HepG2 (cell line): ENCODE measurements at regions not wholly inside any gene's neighbourhood (a gene's known extent, or its start where the extent isn't known, plus 50 kb on each side); places are given as distances from the start of the nearest gene placed in this dataset.

Experiments
- CEBPB ChIP-seq: IDR thresholded peaks from 2 replicates; pipeline ENCODE4 v1.6.1; 2011; ENCODE audit warnings: low read depth, low read length, improper control_type of control experiment, borderline replicate concordance
- CTCF ChIP-seq: sonication (generic); formaldehyde crosslinking; IDR thresholded peaks from 2 replicates; pipeline ENCODE4 v1.5.0; 2020; ENCODE audit warnings: mild to moderate bottlenecking, missing genetic modification reagents, moderate library complexity
- MIER2 ChIP-seq: IDR thresholded peaks from 2 replicates; pipeline ENCODE4 v1.6.1; 2016; ENCODE audit warnings: missing biosample characterization, missing genetic modification reagents
- MXD4 ChIP-seq: IDR thresholded peaks from 2 replicates; pipeline ENCODE4 v1.6.1; 2016; ENCODE audit warnings: mild to moderate bottlenecking, missing biosample characterization, missing genetic modification reagents
- MYC ChIP-seq: sonication (generic); formaldehyde crosslinking; IDR thresholded peaks from 2 replicates; pipeline ENCODE4 v1.9.0; 2021; ENCODE audit warnings: missing genetic modification reagents, borderline replicate concordance
- NR2F1 ChIP-seq, 2 experiments: fragments of 450-650 bp in 1 of 2; formaldehyde crosslinking in 1 of 2; IDR thresholded peaks; 2 replicates each; pipeline versions ENCODE4 v1.5.0 to v1.6.1; 2016 to 2020; ENCODE audit warnings: mild to moderate bottlenecking in 1 of 2, missing compliant biosample characterization in 1 of 2, missing genetic modification reagents in 1 of 2, moderate library complexity in 1 of 2
- PATZ1 ChIP-seq: sonication (generic); formaldehyde crosslinking; IDR thresholded peaks from 2 replicates; pipeline ENCODE4 v1.4.0; 2020; ENCODE audit warnings: missing genetic modification reagents
- TCF7L2 ChIP-seq: IDR thresholded peaks from 2 replicates; pipeline ENCODE4 v1.6.1; 2011; ENCODE audit warnings: mild to moderate bottlenecking, low read depth, low read length, moderate library complexity
- ZNF550 ChIP-seq: sonication (generic); formaldehyde crosslinking; IDR thresholded peaks from 2 replicates; pipeline ENCODE4 v1.4.0; 2020; ENCODE audit warnings: mild to moderate bottlenecking, missing genetic modification reagents, borderline replicate concordance
- TF ChIP-seq, protein P1 (sequence below): sonication (generic); formaldehyde crosslinking; IDR thresholded peaks from 2 replicates; pipeline ENCODE4 v1.5.0; 2020; ENCODE audit warnings: mild to moderate bottlenecking, missing genetic modification reagents

DNA sequence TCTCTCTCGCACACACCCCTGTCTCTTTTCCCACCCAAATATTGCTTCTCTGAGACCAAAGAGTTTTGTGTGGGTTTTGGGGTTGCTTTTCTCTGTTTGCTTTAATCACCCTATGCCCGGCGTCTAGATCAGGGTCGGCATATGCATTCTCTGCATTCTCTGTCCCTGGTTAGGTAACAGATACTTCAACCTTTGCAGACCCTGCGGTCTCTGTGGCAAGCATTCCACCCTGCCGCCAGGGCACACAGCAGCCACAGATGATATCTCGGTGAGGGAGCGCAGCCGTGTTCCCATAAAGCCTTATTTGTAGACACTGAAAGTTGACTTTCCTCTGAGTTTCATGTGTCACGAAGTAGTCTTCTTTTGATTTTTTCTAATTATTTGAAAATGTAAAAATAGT, 110.4 kb upstream of the FZD10 start:
- TF ChIP-seq CTCF (CRISPR knock-in tag) (no peak), NR2F1 (CRISPR knock-in tag; IDR thresholded peaks at IDR 0.05) (no peak), MXD4 (CRISPR knock-in tag) (no peak), PATZ1 (CRISPR knock-in tag) (no peak), MYC (CRISPR knock-in tag) (no peak), TCF7L2 (no peak), MIER2 (CRISPR knock-in tag) (no peak), CEBPB (no peak), ZNF550 (CRISPR knock-in tag) (no peak)
- TF ChIP-seq, protein P1, sequence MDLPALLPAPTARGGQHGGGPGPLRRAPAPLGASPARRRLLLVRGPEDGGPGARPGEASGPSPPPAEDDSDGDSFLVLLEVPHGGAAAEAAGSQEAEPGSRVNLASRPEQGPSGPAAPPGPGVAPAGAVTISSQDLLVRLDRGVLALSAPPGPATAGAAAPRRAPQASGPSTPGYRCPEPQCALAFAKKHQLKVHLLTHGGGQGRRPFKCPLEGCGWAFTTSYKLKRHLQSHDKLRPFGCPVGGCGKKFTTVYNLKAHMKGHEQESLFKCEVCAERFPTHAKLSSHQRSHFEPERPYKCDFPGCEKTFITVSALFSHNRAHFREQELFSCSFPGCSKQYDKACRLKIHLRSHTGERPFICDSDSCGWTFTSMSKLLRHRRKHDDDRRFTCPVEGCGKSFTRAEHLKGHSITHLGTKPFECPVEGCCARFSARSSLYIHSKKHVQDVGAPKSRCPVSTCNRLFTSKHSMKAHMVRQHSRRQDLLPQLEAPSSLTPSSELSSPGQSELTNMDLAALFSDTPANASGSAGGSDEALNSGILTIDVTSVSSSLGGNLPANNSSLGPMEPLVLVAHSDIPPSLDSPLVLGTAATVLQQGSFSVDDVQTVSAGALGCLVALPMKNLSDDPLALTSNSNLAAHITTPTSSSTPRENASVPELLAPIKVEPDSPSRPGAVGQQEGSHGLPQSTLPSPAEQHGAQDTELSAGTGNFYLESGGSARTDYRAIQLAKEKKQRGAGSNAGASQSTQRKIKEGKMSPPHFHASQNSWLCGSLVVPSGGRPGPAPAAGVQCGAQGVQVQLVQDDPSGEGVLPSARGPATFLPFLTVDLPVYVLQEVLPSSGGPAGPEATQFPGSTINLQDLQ: no peak
